OCI-LY1 (cell line): ENCODE measurements at regions not wholly inside any gene's neighbourhood (a gene's known extent, or its start where the extent isn't known, plus 50 kb on each side); places are given as distances from the start of the nearest gene placed in this dataset.

Experiments
- H2AFZ ChIP-seq: fragments of 200-600 bp; sonication (generic), shearing (Covaris generic); 2 replicates; pipeline ENCODE4 v1.6.0; 2014; ENCODE audit warnings: antibody characterized with exemption, mild to moderate bottlenecking, low read length
- H3F3A ChIP-seq: fragments of 200-600 bp; sonication (generic), shearing (Covaris generic); 2 replicates; pipeline ENCODE4 v1.6.0; 2014; ENCODE audit warnings: mild to moderate bottlenecking, antibody characterized with exemption, low read length, moderate library complexity; ENCODE audit not compliant: insufficient read depth
- H3K27ac ChIP-seq: fragments of 200-600 bp; sonication (generic); 2 replicates; pipeline ENCODE4 v1.5.1; 2014; ENCODE audit warnings: low read length, mixed run types, mild to moderate bottlenecking, low read depth; ENCODE audit not compliant: poor library complexity, severe bottlenecking
- H3K27me3 ChIP-seq: fragments of 200-600 bp; sonication (generic); 2 replicates; pipeline ENCODE4 v1.6.0; 2014; ENCODE audit warnings: antibody characterized with exemption, mild to moderate bottlenecking, low read length, moderate library complexity; ENCODE audit not compliant: insufficient read depth
- H3K36me3 ChIP-seq: fragments of 200-600 bp; sonication (generic); 2 replicates; pipeline ENCODE4 v1.6.1; 2014; ENCODE audit warnings: mild to moderate bottlenecking, antibody characterized with exemption, low read length, moderate library complexity, mixed read lengths; ENCODE audit not compliant: insufficient read depth
- H3K4me1 ChIP-seq: fragments of 200-600 bp; sonication (generic); 2 replicates; pipeline ENCODE4 v1.5.1; 2014; ENCODE audit warnings: mild to moderate bottlenecking, low read length, moderate library complexity; ENCODE audit not compliant: insufficient read depth, severe bottlenecking
- H3K4me2 ChIP-seq: fragments of 200-600 bp; sonication (generic), shearing (Covaris generic); 2 replicates; pipeline ENCODE4 v1.6.1; 2014; ENCODE audit warnings: low read length
- H3K4me3 ChIP-seq: fragments of 200-600 bp; sonication (generic); 2 replicates; pipeline ENCODE4 v1.5.1; 2014; ENCODE audit warnings: low read length, low read depth, mild to moderate bottlenecking, mixed read lengths; ENCODE audit not compliant: poor library complexity, severe bottlenecking
- H3K79me2 ChIP-seq: fragments of 200-600 bp; shearing (Covaris generic); 2 replicates; pipeline ENCODE4 v1.6.1; 2016; ENCODE audit warnings: mixed run types, low read length, mixed read lengths; ENCODE audit not compliant: insufficient read depth
- H3K9ac ChIP-seq: fragments of 200-600 bp; sonication (generic), shearing (Covaris generic); 2 replicates; pipeline ENCODE4 v1.6.1; 2014; ENCODE audit warnings: mild to moderate bottlenecking, low read length, mixed read lengths
- H3K9me2 ChIP-seq: fragments of 200-600 bp; sonication (generic), shearing (Covaris generic); 2 replicates; pipeline ENCODE4 v1.6.1; 2014; ENCODE audit warnings: low read depth, mild to moderate bottlenecking, low read length, mixed read lengths
- H3K9me3 ChIP-seq: fragments of 200-600 bp; shearing (Covaris generic); 2 replicates; pipeline ENCODE4 v1.6.1; 2014; ENCODE audit warnings: low read length, mixed read lengths
- H4K20me1 ChIP-seq: fragments of 200-600 bp; sonication (generic), shearing (Covaris generic); 2 replicates; pipeline ENCODE4 v1.6.0; 2016; ENCODE audit warnings: mild to moderate bottlenecking, low read length; ENCODE audit not compliant: insufficient read depth
- CTCF ChIP-seq: fragments of 200-600 bp; sonication (generic), shearing (Covaris generic); IDR thresholded peaks from 2 replicates; pipeline ENCODE4 v1.5.1; 2017; ENCODE audit warnings: mild to moderate bottlenecking, antibody characterized with exemption, low read length, moderate library complexity, mixed read lengths
- EZH2 ChIP-seq: fragments of 200-600 bp; sonication (generic), shearing (Covaris generic); IDR thresholded peaks from 2 replicates; pipeline ENCODE4 v1.8.0; 2017; ENCODE audit warnings: borderline replicate concordance, mixed run types, mild to moderate bottlenecking, antibody characterized with exemption, low read length, moderate library complexity, mixed read lengths

- Histone ChIP-seq H3K4me2 (no peak overlapping the region), H3K9me2 (no peaks in the 10 kb centered on the region), H3K79me2 (no peaks in the 10 kb centered on the region), H3F3A (no peaks in the 10 kb centered on the region), H3K4me1 (no peaks in the 10 kb centered on the region), H2AFZ (no peak overlapping the region), H3K27ac (no peak overlapping the region), H3K36me3 (no peaks in the 10 kb centered on the region), H3K9me3 (no peaks in the 10 kb centered on the region), H3K27me3 (no peaks in the 10 kb centered on the region), H3K4me3 (no peak overlapping the region), H3K9ac (no peak overlapping the region), H4K20me1 (no peaks in the 10 kb centered on the region)
- TF ChIP-seq EZH2 (no peak), CTCF (no peak)
These were observed 364.4 kb downstream of the ZNF521 start for GRCh38 chr18:24987303-24988252.

DNA sequence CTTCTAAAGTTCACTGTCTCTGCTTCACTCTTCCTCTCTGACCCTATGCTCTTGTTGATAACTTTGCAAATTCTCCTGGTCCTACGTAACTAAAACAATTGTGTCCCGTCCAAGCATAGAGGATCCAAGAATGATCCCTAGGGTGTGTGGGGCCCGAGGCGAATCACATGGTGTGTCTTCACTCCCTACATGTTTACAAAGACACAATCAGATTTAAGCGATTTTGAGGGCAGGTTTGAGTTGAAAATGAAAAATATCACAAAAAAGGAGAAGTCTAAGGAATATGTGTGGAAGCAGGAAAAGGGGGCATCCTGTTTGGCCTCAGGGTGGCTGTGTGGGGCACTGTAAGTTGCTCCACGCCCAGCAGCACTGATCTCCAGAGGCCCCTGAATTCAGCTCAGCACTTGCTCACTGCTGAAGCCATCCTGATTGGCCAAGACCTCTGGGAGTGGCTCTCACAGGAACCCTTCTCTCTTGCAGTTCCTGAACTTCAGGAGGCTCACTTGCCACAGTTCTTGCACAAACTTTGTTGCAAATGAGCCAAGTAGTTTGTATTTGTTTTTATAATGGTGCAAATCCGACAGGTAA lies 363.6 kb downstream of the ZNF521 start:
- H3K36me3 ChIP-seq = no peaks in the 10 kb centered on the region
- H2AFZ ChIP-seq = no peak overlapping the region
- TF ChIP-seq CTCF (no peak), EZH2 (no peak)
- H3K4me2 ChIP-seq = no peak overlapping the region
- H3K9me3 ChIP-seq = no peaks in the 10 kb centered on the region
- no peaks in the 10 kb centered on the region for H3K4me1 ChIP-seq
- H4K20me1 ChIP-seq = no peaks in the 10 kb centered on the region
- H3K9ac ChIP-seq = no peak overlapping the region
- H3K27me3 ChIP-seq = no peaks in the 10 kb centered on the region
- H3F3A ChIP-seq = no peaks in the 10 kb centered on the region
- H3K9me2 ChIP-seq = no peaks in the 10 kb centered on the region
- H3K4me3 ChIP-seq = no peak overlapping the region
- no peaks in the 10 kb centered on the region for H3K79me2 ChIP-seq
- no peak overlapping the region for H3K27ac ChIP-seq

GRCh38 chr18:24989760-24990593 lies 362.0 kb downstream of the ZNF521 start:
- no peak for TF ChIP-seq EZH2
- no peak for TF ChIP-seq CTCF
- H3K9me3 ChIP-seq = no peaks in the 10 kb centered on the region
- H3K79me2 ChIP-seq = no peaks in the 10 kb centered on the region
- no peaks in the 10 kb centered on the region for H3F3A ChIP-seq
- H3K9me2 ChIP-seq = no peaks in the 10 kb centered on the region
- H3K36me3 ChIP-seq = no peaks in the 10 kb centered on the region
- H3K4me1 ChIP-seq = no peaks in the 10 kb centered on the region
- no peak overlapping the region for H3K4me2 ChIP-seq
- H3K27ac ChIP-seq = no peak overlapping the region
- no peaks in the 10 kb centered on the region for H3K27me3 ChIP-seq
- H3K4me3 ChIP-seq = no peak overlapping the region
- no peaks in the 10 kb centered on the region for H4K20me1 ChIP-seq
- no peak overlapping the region for H2AFZ ChIP-seq
- no peak overlapping the region for H3K9ac ChIP-seq
